ENCODE measurements at regions not wholly inside any gene's neighbourhood (a gene's known extent, or its start where the extent isn't known, plus 50 kb on each side); places are given as distances from the start of the nearest gene placed in this dataset.
"Not testable (repeated sequence)": the region's sequence is repeated elsewhere in the genome, so short reads cannot be mapped to it uniquely, and the experiment has no call there.

DNA sequence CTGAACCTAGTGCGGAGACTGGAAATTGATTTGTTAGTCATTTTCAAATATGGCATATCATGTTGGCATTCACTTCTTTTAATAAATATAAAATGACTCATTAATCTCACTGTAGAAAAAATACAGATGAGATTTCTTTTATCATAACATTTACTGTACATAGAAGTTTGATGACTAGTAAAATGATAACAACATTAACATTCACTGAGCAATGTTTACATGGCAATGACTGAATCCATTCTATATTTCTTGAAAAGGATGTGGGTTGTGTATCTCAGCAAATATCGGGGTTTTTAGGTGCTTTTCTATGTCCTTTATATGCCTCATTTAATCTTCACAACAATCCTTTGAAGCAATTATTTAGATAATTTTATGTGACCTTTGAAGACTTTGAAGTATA, 920.9 kb upstream of the FAT3 start:
- H3K4me3 ChIP-seq (ENCODE audit: low read depth, low read length) = no peak overlapping the region
- TF ChIP-seq, protein P1, sequence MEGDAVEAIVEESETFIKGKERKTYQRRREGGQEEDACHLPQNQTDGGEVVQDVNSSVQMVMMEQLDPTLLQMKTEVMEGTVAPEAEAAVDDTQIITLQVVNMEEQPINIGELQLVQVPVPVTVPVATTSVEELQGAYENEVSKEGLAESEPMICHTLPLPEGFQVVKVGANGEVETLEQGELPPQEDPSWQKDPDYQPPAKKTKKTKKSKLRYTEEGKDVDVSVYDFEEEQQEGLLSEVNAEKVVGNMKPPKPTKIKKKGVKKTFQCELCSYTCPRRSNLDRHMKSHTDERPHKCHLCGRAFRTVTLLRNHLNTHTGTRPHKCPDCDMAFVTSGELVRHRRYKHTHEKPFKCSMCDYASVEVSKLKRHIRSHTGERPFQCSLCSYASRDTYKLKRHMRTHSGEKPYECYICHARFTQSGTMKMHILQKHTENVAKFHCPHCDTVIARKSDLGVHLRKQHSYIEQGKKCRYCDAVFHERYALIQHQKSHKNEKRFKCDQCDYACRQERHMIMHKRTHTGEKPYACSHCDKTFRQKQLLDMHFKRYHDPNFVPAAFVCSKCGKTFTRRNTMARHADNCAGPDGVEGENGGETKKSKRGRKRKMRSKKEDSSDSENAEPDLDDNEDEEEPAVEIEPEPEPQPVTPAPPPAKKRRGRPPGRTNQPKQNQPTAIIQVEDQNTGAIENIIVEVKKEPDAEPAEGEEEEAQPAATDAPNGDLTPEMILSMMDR (IDR thresholded peaks at IDR 0.05; ENCODE audit: borderline replicate concordance, insufficient read depth, low read depth, low read length) = no peak

DNA sequence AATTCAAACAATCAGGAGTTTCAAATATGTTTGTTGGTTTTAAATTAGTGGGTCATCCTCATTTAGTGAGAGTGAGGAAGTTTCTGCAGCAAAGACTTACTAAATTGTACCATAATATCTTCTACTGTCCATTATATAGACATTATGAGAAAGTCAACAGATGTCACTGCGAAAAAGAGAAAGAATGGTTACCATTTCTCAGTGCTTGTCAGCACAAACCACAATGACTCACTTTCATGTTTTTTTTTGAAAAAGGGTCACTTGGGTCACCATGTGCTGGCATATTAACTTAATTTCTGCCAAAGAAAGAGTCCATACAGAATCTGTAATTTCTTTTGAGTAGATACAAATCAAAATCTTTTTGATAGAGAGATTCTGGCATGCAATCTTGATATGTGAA, 924.6 kb upstream of the FAT3 start:
- H3K4me3 ChIP-seq (ENCODE audit: low read depth, low read length) = no peak overlapping the region
- TF ChIP-seq, protein P1 (IDR thresholded peaks at IDR 0.05; ENCODE audit: borderline replicate concordance, insufficient read depth, low read depth, low read length) = no peak

DNA sequence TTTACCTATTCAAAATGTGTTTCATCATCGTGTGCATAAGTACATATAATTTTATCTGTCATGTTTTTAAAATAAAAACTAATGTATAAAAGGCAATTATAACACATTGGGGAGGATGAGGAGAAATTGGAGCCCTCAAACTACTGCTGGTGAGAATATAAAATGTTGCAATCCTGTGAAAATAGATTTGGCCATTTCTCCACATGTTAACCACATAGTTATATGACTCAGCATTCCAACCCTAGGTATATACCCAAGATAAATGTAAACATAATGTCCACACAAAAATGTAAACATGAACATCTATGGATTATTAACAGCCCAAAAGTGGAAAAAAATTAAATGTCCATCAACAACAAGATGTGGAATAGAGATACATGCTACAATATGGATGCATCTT, 928.0 kb upstream of the FAT3 start:
- H3K4me3 ChIP-seq (ENCODE audit: low read depth, low read length) = no peak overlapping the region

DNA sequence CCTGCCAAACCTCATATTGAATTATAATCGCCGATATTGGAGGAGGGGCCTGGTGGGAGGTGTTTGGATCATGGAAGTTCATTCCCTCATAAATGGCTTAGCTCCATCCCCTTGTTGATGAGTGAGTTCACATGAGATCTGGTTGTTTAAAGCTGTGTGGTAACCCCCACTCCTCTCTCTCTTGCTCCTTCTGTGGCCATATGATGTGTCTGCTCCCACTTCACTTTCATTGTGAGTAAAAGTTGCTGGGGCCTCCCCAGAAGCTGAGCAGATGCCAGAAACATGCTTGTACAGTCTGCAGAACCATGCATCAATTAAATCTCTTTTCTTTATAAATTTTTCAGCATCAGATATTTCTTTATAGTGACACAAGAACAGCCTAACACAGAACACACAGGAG, 929.0 kb upstream of the FAT3 start:
- no peak overlapping the region for H3K4me3 ChIP-seq (ENCODE audit: low read depth, low read length)
- TF ChIP-seq, protein P1 (IDR thresholded peaks at IDR 0.05; ENCODE audit: borderline replicate concordance, insufficient read depth, low read depth, low read length) = no peak

More for the DNA sequence above, 928.0 kb upstream of the FAT3 start:
- TF ChIP-seq, protein P1 (IDR thresholded peaks at IDR 0.05; ENCODE audit: borderline replicate concordance, insufficient read depth, low read depth, low read length) = no peak

DNA sequence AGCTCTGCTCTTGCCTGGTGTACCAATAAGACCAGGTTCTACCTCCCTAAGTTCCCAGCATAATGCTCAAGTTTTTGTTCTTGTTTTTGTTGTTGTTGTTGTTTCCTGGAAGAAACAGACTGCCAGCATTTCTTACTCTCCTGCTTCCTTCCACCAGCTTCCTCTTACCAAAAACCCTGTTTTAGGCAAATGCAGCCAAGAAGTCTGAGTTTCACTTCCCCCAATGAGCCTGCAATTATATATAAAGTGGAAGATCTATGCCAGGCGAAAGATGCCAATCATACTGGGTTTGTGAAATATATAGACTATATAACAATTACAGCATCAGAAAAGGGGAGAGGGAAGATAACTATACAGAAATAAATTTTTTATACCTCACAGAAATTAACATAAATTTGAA, 931.5 kb upstream of the FAT3 start:
- H3K4me3 ChIP-seq (ENCODE audit: low read depth, low read length) = no peak overlapping the region
- TF ChIP-seq, protein P1 (IDR thresholded peaks at IDR 0.05; ENCODE audit: borderline replicate concordance, insufficient read depth, low read depth, low read length) = no peak

DNA sequence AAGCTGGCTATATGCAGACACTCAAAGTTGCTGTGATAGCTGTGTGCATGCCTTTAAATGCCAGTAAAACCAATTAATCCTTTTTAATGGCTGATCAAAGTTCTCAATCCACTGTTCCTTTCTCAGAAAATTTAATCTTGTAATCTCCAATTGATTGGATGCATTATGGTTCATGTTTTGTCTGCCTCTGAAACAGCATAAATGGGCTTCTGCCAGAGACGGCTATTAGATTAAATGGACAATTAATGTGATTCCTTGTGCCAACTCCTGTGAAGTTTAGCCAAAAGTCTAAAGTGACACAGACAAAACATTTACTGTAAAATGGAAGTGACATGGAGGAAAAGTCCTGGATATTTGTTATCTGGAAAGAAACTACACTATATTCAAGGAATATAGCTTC, 952.5 kb upstream of the FAT3 start:
- TF ChIP-seq, protein P1 (IDR thresholded peaks at IDR 0.05; ENCODE audit: borderline replicate concordance, insufficient read depth, low read depth, low read length) = no peak

DNA sequence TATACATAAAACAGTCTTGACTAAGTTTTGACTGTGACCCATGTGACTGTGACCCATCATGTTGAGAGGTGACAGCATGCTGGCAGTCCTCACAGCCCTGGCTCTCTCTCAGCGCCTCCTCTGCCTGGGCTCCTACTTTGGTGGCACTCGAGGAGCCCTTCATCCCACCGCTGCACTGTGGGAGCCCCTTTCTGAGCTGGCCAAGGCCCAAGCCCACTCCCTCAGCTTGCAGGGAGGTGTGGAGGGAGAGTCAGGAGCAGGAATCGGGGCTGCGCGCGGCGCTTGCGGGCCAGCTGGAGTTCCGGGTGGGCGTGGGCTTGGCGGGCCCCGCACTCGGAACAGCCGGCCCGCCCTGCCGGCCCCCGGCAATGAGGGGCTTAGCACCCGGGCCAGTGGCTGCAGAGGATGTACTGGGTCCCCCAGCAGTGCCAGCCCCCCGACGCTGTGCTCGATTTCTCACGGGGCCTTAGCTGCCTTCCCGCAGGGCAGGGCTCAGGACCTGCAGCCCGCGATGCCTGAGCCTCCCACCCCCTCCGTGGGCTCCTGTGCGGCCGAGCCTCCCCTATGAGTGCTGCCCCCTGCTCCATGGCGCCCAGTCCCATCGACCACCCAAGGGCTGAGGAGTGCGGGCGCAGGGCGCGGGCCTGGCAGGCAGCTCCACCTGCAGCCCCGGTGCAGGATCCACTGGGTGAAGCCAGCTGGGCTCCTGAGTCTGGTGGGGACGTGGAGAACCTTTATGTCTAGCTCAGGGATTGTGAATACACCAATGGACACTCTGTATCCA, 955.9 kb upstream of the FAT3 start:
- H3K4me3 ChIP-seq (ENCODE audit: low read depth, low read length) = not testable (repeated sequence)

More for the DNA sequence above, 952.5 kb upstream of the FAT3 start:
- H3K4me3 ChIP-seq (ENCODE audit: low read depth, low read length) = no peak overlapping the region
